ENCODE measurements at regions not wholly inside any gene's neighbourhood (a gene's known extent, or its start where the extent isn't known, plus 50 kb on each side); places are given as distances from the start of the nearest gene placed in this dataset.
"Not testable (repeated sequence)": the region's sequence is repeated elsewhere in the genome, so short reads cannot be mapped to it uniquely, and the experiment has no call there.

- no peak for ATAC-seq
These were observed 317.6 kb downstream of the BCOR start for GRCh38 chrX:39779952-39780783.

- ATAC-seq, result no peak
These were observed 315.5 kb downstream of the BCOR start for GRCh38 chrX:39782276-39782675.

GRCh38 chrX:39787999-39788398 is 309.8 kb downstream of the BCOR start:
- ATAC-seq, result no peak

DNA sequence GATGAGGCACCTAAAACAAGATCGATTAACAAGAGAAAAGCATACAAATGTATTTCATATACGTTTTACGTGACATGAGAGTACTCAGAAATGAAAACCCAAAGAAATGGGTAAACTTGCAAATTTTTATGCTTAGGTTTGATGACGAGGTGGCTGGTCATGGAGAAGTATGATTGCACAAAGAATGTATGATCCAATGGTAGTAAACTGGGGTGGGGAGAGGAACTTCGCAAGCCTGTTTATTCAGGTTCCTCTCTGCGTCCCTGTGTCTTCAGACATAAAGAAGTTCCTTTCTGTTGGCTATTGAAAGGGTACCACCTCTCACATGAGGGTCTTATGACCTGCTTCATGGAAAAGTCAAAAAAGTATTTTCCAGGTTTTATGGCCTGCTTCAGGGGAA is 309.2 kb downstream of the BCOR start:
- ATAC-seq, result no peak

DNA sequence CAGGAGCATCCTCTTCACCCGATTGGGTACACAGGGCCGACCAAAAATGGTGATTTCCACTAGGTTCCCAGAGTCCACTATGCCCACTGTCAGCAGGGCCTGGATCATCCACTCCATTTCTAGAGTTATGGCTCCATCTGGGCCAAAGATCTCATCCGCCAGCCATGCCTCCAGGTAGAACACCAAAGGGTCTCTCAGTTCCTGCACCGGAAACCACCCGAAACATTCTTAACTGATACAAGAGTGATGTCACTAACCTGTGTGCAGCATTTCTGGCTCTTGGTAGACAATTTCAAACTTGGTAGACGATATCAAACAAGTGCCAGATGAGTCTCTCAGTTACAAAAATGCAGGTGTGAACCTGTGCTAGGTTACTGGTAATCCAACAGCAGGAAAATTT is 306.1 kb downstream of the BCOR start:
- ATAC-seq, result no peak

DNA sequence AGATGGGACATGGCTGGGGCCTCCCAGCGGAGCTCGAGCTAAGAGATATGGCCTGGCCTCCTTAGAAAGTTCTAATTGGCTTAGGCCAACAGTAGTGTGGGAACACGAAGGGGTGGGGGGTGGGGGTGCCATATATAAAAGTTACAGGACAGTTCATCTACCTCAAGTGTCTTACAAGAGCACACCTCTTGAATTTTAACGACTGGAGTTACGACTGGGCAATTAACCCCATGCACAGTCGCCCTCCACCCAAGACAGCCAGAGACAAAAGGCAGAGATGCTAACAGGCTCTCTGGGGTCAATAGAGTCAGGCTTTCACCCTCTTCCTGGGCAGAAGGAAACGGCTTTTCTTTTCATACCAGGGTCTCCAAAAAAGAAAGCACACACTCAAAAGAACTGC is 302.2 kb downstream of the BCOR start:
- no peak for ATAC-seq

DNA sequence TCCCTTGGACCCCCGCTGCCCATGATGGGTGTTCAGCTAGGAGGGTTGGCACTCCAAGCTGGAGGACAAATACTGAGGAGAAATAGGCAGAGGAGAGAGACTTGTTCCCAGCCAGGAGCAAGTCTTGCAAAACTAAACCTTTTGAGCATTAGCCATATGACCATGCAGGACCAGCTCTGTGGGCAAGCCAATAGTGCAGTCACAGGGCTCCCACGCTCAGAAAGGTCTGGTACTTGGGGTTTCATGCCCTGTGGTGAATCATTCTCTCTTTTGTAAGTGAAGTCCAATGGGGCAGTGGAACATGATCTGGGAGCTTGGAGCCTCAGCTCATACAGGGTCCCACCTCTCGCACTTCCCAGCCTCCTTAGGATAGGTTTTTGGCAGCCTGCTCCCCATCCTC is 300.9 kb downstream of the BCOR start:
- ATAC-seq, result no peak

GRCh38 chrX:39798488-39798887 is 299.3 kb downstream of the BCOR start:
- not testable (repeated sequence) for ATAC-seq

GRCh38 chrX:39802354-39802753 is 295.4 kb downstream of the BCOR start:
- ATAC-seq, result no peak

DNA sequence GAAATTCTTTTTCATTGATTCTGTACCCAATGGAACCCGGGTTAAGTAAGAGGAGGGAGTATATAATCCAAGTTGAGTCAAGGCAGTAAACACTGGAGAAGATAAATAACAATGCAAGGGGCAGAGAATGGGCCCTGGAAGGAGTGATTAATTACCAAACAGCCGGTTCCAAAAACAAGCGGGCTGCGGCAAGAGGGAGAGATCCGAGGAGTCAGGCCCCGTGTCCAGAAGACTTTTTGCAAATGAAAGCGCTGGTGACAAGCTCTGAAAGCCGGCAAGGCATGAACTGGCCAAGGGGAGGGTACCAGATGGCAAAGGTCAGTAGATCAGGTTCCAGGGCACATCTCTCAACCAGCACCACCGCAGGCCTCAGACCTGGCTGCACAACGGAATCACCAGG is 294.9 kb downstream of the BCOR start:
- ATAC-seq, result no peak

- peak; percentile 90 for ATAC-seq
These were observed 292.7 kb downstream of the BCOR start for GRCh38 chrX:39805022-39805421.

GRCh38 chrX:39805825-39806224 is 291.9 kb downstream of the BCOR start:
- no peak for ATAC-seq

DNA sequence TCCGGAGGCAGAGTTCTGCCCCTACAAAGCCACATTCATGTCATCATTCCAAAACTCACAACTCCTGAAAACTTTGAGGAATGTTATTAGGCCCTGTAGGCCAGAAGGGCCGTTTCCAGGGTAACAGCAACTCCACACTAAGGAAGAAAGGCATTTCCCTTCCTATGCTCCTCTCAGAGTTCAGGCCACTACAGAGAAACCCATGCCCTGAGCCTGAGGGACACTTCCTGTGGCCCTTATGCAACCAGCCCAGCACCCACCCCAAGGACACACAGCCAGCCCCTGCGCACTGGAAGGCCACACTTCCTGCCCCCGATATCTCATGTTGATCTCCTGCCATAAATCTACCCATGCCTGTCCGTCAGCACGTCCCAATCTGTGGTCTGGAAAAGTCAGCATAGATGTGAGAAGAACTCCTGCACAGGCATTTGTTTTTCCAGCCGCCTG is 289.3 kb downstream of the BCOR start:
- no peak for ATAC-seq

DNA sequence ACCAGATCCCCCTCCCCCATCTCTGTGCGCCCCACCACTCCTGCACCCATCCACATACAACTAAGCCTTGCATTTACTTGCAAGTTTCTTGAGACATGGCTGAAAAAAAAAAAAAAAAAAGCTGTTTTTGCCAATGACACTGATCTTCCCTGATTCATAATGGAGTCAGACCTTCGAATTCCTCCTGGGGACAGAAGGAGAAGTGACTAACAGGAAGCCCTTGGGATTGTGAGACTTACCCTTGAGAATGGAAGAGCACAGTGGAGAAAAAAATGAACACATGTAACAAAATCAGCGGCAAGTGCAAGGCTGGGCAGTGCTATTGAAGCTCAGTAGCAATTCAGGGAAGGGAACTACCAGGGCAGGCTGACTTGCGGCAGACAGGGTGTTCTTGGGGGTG is 288.4 kb downstream of the BCOR start:
- ATAC-seq, result no peak

DNA sequence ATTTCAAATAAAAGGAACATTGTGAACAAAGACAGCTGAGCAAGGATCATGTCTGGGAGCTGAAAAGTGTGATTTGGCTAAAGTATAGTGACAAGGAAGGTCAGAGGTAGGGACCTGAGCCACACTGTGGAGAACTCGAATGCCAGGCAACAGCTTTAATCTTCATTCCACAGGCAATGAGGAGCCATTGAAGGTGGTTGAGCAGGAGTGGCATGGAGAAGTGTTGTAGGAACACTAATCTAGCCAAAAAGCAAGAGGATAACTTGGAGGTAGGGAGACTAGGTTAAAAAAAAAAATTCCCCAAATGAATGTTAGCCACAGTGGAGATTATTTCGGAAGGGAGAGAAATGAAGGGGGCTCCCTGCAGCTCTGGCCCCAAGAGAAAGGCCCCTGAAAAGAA is 286.9 kb downstream of the BCOR start:
- no peak for ATAC-seq

- ATAC-seq, result no peak
These were observed 286.4 kb downstream of the BCOR start for GRCh38 chrX:39811376-39811775.

DNA sequence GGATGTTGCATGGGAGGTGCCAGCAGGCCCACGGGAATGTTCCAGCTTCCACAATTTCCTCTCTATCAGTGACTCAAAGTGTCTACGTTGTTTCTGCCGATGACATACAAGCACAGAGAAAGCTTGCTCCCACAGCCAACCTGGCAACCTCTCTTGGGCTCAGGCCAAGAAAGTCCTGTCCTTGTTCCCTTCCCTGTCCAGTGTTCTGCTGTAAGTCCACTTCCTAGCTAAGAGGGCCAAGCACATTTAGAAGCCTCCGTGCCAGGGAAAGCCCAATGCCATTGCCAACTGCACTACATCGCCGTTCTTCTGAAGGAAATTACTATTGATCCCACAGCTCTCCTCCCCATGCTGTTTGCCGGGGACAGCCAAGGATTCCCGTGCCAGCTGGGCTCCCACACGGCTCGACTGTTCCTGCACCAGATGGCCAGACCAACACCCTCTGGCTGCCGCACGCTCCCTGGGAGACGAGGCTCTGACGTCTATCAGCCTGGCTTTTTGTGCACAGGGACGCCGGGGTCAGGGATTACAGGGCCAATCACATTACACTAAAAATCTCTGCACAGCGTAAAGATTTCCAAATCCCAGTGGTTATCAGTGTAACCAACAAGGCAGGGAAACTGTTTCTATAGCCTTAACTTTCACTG is 284.0 kb downstream of the BCOR start:
- no peak for ATAC-seq

- no peak for ATAC-seq
These were observed 283.4 kb downstream of the BCOR start for GRCh38 chrX:39814391-39814790.

DNA sequence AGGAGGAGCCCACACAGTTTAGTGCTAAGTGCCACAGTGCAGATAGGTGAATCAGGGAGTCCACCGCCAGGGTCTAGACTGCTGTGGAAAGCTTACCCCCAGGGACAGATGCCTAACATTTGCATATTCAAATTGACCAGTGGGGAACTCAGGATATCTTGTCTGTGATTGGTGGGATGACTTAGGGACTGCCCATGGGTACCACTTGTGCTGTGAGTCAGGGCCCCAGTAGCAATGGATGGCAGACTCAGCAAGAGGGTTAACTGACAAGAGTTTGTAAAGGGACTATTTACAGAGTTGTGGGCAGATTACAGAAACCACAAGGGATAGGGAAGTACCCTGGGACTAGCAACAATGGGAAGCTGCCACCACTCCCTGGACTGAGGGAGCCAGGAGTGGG is 282.1 kb downstream of the BCOR start:
- ATAC-seq, result no peak

DNA sequence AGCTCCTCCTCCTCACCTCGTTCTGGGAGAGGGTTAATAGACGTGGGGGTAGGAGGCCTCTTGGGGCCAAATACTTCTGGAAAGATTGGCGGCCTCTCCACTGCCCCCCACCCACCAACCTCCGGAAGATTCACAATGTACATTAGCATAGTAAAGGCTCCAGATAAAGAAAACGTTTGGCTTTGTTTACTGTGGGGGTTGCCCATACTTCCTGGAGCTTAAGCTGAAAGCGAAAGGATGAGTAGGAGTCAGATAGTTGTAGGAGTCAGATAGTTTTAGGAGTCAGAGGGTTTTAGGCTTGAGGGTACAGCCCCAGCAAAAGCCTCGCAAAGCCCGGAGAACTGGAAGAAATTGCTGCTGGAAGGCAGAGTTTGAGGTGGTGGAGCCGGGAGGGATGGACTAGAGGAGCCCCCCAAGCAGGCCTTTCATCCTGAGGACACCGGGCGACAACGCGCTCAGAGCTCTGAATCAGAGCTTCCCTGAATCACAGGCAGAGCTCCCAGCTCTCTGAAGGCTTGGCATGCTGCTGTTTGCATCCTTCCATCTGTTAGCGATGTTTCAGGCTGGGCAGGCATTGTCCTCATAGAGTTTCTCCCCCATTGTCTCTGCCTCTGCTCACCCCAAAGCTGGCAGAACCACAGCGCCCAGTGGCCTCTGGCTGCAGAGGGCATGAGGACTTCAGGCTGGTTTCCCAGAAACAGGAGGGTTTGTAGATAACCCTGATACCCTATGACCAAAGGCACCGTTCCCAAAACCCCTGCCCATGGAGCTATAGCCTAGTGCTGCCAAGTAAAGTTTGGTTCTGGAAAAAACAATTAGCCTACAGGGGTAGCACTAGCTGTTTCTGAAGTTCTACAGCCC is 280.7 kb downstream of the BCOR start:
- no peak for ATAC-seq

GRCh38 chrX:39817754-39818470 is 279.8 kb downstream of the BCOR start:
- no peak for ATAC-seq

DNA sequence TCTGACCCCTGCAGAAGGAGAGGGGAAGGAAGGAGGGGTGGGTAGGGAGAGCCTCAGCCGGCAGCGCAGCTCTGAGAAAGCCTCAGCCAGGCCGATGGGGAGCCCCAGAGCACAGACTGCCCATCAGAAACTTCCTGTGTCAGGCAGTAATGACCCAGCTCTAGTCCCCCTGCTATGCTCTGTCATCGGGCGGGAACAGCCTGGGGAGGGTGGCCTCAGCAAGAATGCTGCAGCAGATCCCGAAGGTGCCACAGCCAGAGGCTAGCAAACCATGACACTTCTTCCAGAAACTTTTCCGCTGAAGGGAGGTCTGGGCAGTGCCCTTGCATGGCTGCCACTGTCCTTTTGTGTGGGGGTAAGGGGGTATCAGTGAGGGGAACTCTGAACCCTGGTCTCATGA is 279.0 kb downstream of the BCOR start:
- no peak for ATAC-seq

Measured in esophagus mucosa (tissue), 1 donor.